Heart right ventricle (tissue), 16 donors: ENCODE measurements at regions not wholly inside any gene's neighbourhood (a gene's known extent, or its start where the extent isn't known, plus 50 kb on each side); places are given as distances from the start of the nearest gene placed in this dataset.
A peak's percentile ranks its signal among the peaks of the same experiment; 100 is the strongest.

Experiments used
- ATAC-seq, 8 donors: fragments of 200-7000 bp; cut with Tn5 transposase; one replicate each; pipeline ENCODE4 v1.9.1; 2020; ENCODE audit warnings: mild to moderate bottlenecking in 8 of 8, moderate library complexity in 8 of 8, moderate number of reproducible peaks in 1 of 8
- DNase-seq, 2 donors: peaks; one replicate each; pipeline ENCODE4 v3.0.0-alpha.2; 2020
- H3K27ac ChIP-seq, 10 donors: fragments of 200-600 bp; sonication (generic) in 2 of 10; one replicate each; pipeline versions ENCODE4 v1.5.0 to v1.8.0; 2020 to 2022; ENCODE audit warnings: mild to moderate bottlenecking in 3 of 10
- H3K27me3 ChIP-seq, 7 donors: fragments of 200-600 bp; one replicate each; pipeline ENCODE4 v1.8.0; 2021 to 2022; ENCODE audit warnings: mild to moderate bottlenecking in 2 of 7
- H3K36me3 ChIP-seq, 9 donors: fragments of 200-600 bp; sonication (generic) in 1 of 9; one replicate each; pipeline versions ENCODE4 v1.5.0 to v1.8.0; 2020 to 2022; ENCODE audit warnings: mild to moderate bottlenecking in 2 of 9
- H3K4me1 ChIP-seq, 9 donors: fragments of 200-600 bp; sonication (generic) in 1 of 9; one replicate each; pipeline versions ENCODE4 v1.5.0 to v1.8.0; 2020 to 2022; ENCODE audit warnings: mild to moderate bottlenecking in 4 of 9
- H3K4me3 ChIP-seq, 10 donors: fragments of 200-600 bp; sonication (generic) in 2 of 10; one replicate each; pipeline versions ENCODE4 v1.5.0 to v1.8.0; 2020 to 2022; ENCODE audit warnings: mild to moderate bottlenecking in 7 of 10, moderate library complexity in 2 of 10
- H3K9me3 ChIP-seq, 11 donors: fragments of 200-600 bp in 10 of 11; sonication (generic) in 2 of 11; one replicate each; pipeline versions ENCODE4 v1.5.0 to v1.8.0; 2013 to 2022; ENCODE audit warnings: mild to moderate bottlenecking in 2 of 11, control low read depth in 1 of 11, moderate library complexity in 1 of 11
- CTCF ChIP-seq, 9 donors: fragments of 200-600 bp; sonication (generic) in 2 of 9; IDR thresholded peaks; one replicate each; pipeline versions ENCODE4 v1.5.0 to v1.8.0; 2021 to 2022; ENCODE audit warnings: antibody characterized with exemption in 9 of 9, mild to moderate bottlenecking in 5 of 9, moderate library complexity in 1 of 9
- WGBS, 2 donors: extraction: QIAGEN DNeasy Blood & Tissue Kit; methylation state at CpG; one replicate each; pipeline ENCODE4 v1.1.7; 2013; ENCODE audit warnings: inconsistent platforms in 1 of 2; 5-methylcytosine and 5-hydroxymethylcytosine counted together
- intact Hi-C, 10 donors: fragments of 100-400 bp; cut with DNase I; formaldehyde crosslinking; loops; one replicate each; pipeline versions ENCODE4 v1.11.1 to v1.14.2; 2022
- donor health status: Arrhythmogenic right ventricular cardiomyopathy.
- donor health status: ischemic (EF 13 %, LVEDD 7.1; RV severe dilation, severe dysfunction).
- donor health status: healthy with polysubstance abuse.
- donor health status: DM: no; HTN: yes; CAD: no.
- donor health status: DM: no; HTN: no; CAD: no.
- donor health status: ischemic (EF 25% LVEDD 6.9; RV normal size, moderate dysfunction).
- donor health status: ischemic (EF 25% LVEDD 5.7; RV mildly dilated, moderate dysfunction).
- donor health status: healthy.
- donor health status: DM: yes; HTN: yes; CAD: no.
- donor health status: Ischemic cardiomyopathy.
- donor health status: ischemic (EF 35%, LVEDD 5.7; RV mildly dilated, moderate dysfunction).
- donor health status: nonischemic (EF 11% LVEDD 7.7; RV severe dilation, severe dysfunction).
- donor health status: DM: yes; HTN: yes; CAD: no.
- donor health status: PGD.
- donor health status: ischemic (EF 29% LVEDD 5.4; RV normal size, mild dysfunction).
- donor health status: nonischemic (EF 23%, LVEDD 6.1; RV moderate dilation, normal function).

GRCh38 chrX:128518508-128518907 is 466.3 kb upstream of the ACTRT1 start:
- H3K36me3 ChIP-seq = no peaks in the 10 kb centered on the region
- H3K4me1 ChIP-seq = no peaks in the 10 kb centered on the region
- H3K27me3 ChIP-seq = no peaks in the 10 kb centered on the region
- 40 to 44% methylated on average over 3 of the region's 3 CpGs for WGBS, 2 donors
- TF ChIP-seq CTCF (IDR thresholded peaks at IDR 0.05) = peak in 2 of 9 donors; percentile 7 to 25
- no peak overlapping the region for H3K4me3 ChIP-seq
- ATAC-seq (no peak), DNase-seq (no peak)
- intact Hi-C loops = no loop called here
- H3K27ac ChIP-seq = no peak overlapping the region
- no peaks in the 10 kb centered on the region for H3K9me3 ChIP-seq

- TF ChIP-seq CTCF (IDR thresholded peaks at IDR 0.05) = no peak
- no peak overlapping the region for H3K4me3 ChIP-seq
- no peak overlapping the region for H3K27ac ChIP-seq
- no peak for ATAC-seq
- intact Hi-C loops = no loop called here
- no peak for DNase-seq
- H3K9me3 ChIP-seq = no peaks in the 10 kb centered on the region
- WGBS, 2 donors = 68 to 78% methylated on average over 3 of the region's 3 CpGs
- no peaks in the 10 kb centered on the region for H3K27me3 ChIP-seq
- H3K36me3 ChIP-seq = no peaks in the 10 kb centered on the region
- H3K4me1 ChIP-seq = no peaks in the 10 kb centered on the region
Observed at GRCh38 chrX:128517691-128518090, 465.5 kb upstream of the ACTRT1 start.

GRCh38 chrX:128504496-128504895 is 452.3 kb upstream of the ACTRT1 start:
- Histone ChIP-seq H3K36me3 (no peaks in the 10 kb centered on the region), H3K27ac (no peak overlapping the region), H3K9me3 (no peaks in the 10 kb centered on the region), H3K4me1 (no peaks in the 10 kb centered on the region), H3K4me3 (no peak overlapping the region), H3K27me3 (no peaks in the 10 kb centered on the region)
- ATAC-seq (no peak), DNase-seq (no peak)
- intact Hi-C loops = no loop called here
- no peak for TF ChIP-seq CTCF (IDR thresholded peaks at IDR 0.05)

- intact Hi-C loops = no loop called here
- 83% methylated on average over 5 of the region's 5 CpGs for WGBS, 2 donors
Observed at GRCh38 chrX:128464116-128464515, 411.9 kb upstream of the ACTRT1 start.

More at GRCh38 chrX:128464116-128464515, 411.9 kb upstream of the ACTRT1 start:
- no peaks in the 10 kb centered on the region for H3K9me3 ChIP-seq
- no peaks in the 10 kb centered on the region for H3K4me1 ChIP-seq
- DNase-seq (no peak), ATAC-seq (no peak)
- TF ChIP-seq CTCF (IDR thresholded peaks at IDR 0.05) = no peak
- H3K4me3 ChIP-seq = no peak overlapping the region
- no peaks in the 10 kb centered on the region for H3K27me3 ChIP-seq
- H3K36me3 ChIP-seq = no peaks in the 10 kb centered on the region
- no peak overlapping the region for H3K27ac ChIP-seq
